ENCODE measurements at regions not wholly inside any gene's neighbourhood (a gene's known extent, or its start where the extent isn't known, plus 50 kb on each side); places are given as distances from the start of the nearest gene placed in this dataset.

DNA sequence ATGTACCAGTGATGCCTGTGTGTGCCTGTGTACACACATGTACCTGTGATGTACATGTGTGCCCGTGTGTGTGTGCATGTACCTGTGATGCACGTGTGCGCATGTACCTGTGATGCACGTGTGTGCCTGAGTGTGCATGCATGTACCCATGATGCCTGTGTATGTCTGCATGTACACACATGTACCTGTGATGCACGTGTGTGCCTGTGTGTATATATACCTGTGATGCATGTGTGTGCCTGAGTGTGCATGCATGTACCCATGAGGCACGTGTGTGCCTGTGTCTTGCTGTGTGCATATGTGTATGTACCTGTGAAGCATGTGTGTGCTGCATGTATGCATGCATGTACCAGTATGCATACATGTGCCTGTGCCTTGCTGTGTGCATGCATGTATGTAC lies 419.0 kb downstream of the IRX2 start:
- no peak for DNase-seq (ENCODE audit: low spot score)

- no peak for DNase-seq (ENCODE audit: low spot score)
Observed at GRCh38 chr5:2330325-2331130, 420.9 kb downstream of the IRX2 start.

DNA sequence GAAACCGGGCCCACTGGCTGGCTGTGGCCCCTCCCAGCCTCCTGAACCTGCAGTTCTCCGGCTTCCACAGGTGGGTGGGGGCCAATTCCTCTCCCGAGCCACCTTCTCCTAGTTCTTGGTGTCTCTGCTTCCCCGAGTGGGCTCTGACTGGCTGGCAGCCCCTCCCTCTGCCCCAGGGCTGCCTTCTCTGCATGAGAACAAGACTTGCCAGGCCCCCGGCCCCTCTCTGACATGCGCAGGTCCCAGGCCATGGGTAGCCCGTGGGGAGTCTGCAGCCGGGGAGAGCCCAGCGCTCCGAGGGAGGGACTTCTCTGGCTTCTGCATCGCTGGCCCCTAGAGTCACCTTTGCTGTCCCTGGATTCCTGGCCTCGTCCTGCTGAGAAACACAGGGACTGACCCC lies 421.7 kb downstream of the IRX2 start:
- no peak for DNase-seq (ENCODE audit: low spot score)

DNA sequence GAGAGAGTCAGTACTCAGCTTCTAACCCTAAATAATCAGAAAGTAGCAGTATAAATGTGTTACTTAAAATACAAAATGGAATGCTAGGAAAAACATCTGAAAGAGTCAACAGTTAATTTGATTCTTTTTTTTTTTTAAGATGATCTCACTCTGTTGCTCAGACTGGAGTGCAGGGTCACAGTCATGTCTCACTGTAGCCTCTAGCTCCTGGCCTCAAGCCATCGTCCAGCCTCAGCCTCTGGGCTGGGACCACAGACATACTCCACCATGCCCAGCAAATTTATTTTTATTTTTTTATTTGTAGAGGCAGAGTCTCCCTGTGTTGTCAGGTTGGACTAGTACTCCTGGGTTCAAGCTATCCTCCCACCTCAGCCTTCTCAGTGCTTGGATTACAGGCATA lies 424.9 kb downstream of the IRX2 start:
- no peak for DNase-seq (ENCODE audit: low spot score)

DNA sequence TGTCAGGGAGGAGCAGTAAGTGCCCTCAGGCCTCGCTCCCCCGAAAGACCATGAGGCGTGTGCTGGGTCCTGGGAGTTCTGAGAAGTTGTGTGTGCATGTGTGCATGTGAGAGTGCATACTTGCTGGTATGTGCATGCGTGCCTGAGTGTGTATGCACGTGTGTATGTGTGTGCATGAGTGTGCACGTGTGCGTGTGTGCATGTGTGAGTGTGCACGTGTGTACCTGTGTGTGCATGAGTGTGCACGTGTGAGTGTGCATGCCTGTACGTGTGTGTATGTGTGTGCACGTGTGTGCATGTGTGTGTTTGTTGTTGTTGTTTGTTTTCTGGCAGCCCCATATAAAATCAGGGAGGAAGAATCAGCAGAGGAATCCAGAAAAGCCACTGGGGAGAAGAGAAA lies 426.7 kb downstream of the IRX2 start:
- DNase-seq (ENCODE audit: low spot score), result no peak

DNA sequence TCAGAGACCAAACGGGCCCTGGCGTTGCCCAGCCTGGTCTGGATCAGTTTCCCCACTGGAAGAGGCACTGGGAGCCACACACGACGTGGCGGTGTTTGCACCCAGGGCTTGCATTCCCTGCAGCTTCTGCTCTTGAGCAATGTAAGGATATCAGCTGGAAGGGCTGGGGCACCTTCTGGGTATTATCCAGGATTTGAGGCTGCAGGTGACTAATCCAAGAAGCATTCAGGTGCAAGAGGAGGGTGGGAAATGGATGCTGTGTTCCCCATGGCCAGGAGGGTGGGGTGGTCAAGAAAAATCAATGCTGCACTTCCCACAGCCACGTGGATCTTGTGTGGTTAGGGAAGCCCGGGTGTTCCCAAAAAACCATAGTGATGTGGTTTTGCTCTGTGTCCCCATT lies 430.9 kb downstream of the IRX2 start:
- no peak for DNase-seq (ENCODE audit: low spot score)

DNA sequence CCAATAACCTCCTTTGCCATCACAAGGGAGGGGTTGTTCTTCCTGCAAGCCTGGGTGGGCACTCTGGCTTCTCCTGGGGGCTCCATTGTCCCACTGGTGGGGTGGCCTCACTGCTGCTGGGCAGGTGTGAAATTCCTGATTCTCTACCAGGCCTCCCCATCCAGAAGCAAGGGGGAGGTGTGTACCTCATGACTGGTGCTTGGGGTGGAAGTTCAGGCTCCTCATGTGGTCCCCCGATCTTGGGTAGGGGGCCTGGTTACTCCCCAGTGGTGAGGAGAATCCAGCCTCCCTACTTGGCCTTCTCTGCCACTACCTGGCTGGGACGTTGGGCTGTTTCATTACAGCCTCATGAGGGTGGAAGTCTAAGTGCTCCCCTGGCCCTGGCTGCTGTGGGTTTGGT lies 433.9 kb downstream of the IRX2 start:
- DNase-seq (ENCODE audit: low spot score), result no peak

DNA sequence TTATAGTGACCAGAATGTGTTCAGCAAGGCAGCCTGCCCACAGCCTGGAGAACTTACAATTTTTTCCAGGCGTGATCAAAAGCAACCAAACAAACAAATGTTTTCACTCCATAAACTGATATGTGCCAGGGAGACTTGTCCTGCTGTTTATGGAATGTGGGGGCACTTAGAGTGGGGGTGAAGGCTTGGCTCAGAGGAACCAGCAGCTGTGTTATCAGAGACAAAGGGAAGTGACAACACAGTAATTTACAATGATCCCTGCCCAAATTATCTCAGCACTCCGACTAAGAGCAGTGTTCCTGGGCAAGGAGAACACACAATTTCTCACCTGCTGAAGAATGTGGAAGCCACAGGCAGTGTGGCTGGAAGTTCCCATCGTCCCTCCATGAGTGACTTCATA lies 429.1 kb upstream of the IRX4 start:
- no peak for DNase-seq (ENCODE audit: low spot score)

DNA sequence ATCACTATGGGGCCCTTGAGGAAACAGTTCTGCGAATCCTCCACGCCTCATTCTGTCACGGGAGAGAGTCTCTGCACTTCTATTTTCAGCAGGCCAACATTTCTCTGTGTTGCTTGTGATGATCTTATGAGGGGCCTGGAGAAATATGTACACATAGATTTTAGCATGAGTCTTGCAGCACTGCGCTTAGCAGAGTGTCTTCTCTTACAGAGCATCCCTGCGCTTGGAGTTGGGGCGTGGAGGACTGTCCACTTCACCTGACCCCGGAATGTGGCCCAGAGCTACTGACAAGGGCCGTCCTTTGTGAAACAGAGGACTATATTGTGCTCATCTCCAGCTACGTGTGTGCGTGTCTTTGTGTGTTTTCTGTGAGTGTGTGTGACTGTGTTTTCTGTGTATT lies 428.2 kb upstream of the IRX4 start:
- no peak for DNase-seq (ENCODE audit: low spot score)

DNA sequence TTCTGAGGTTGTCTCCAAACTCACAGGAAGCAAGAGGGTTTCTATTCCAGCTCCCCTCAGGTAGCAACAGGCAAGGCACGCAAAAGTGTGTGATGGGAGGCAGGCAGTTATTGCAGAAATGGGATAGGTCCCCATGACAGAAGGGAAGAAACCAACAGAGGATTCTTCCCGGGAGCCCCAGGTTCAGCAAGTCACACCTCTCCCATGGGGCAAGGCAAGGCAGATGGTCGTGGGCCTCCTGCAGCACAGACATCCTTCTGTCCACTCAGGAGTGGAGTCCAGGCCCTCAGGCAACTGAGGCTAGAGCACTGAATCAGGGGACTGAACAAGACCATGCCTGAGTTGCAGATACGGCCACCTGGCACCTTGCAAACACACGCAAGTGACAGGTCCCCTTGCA lies 424.9 kb upstream of the IRX4 start:
- no peak for DNase-seq (ENCODE audit: low spot score)

DNA sequence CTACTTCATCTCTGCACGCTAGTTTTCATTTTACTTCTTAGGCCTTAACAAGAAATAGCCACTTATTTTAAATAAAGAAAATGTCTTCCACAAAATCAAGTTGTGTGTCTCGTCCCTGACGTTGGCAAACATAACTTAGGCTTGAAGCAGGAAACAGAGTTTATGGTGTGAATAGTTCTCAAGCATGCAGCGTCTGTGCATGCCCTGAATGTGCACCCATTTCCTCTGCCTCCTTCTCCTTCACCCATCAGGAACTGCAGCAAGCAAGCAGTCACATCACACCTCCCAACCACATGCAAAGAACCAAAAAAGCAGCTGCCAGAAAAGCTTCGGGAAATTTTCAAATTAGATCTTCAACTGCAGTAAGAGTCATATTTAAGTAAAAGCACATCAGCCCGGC lies 424.0 kb upstream of the IRX4 start:
- no peak for DNase-seq (ENCODE audit: low spot score)

GRCh38 chr5:2303431-2304100 lies 420.8 kb upstream of the IRX4 start:
- no peak for DNase-seq (ENCODE audit: low spot score)

DNA sequence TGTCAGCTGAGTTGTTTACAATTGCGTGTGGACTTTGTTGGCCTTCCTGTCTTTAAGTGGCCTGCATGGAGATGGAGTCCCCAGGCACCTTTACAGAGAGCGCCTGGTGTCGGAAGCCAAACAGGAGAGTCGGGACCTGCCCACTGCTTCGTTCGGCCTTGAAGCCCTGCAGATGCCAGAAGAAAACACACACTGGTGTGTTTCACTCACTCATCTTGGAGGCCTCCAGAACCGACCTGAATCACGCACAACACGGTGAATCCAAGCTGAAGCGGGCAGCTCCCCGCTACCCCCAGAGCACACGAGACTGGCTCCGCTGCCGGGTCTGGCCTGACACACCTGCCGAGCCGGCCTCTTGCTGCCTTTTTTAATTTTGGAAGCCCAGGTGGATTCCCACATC lies 419.4 kb upstream of the IRX4 start:
- no peak for DNase-seq (ENCODE audit: low spot score)

GRCh38 chr5:2300861-2301574 lies 418.3 kb upstream of the IRX4 start:
- no peak for DNase-seq (ENCODE audit: low spot score)

DNA sequence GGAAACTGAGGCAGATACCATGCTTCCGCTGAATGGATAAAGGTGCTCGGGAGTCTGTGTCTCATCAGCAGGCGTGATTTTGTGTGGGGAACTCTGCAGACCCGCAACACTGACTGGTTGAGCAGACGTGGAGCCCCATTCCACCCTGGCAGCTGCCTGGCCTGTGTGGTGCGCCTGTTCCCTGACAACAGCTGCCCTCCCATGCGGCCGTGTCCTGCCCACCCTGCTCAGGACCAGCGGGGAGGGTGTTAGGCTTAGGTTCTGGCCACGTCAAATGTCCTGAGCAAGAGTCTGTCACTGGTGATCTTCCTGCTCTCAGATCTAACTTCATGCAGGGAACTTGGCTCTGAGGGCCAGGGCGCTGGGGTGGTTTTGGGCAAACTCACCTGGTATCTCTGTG lies 417.7 kb upstream of the IRX4 start:
- DNase-seq (ENCODE audit: low spot score), result no peak

DNA sequence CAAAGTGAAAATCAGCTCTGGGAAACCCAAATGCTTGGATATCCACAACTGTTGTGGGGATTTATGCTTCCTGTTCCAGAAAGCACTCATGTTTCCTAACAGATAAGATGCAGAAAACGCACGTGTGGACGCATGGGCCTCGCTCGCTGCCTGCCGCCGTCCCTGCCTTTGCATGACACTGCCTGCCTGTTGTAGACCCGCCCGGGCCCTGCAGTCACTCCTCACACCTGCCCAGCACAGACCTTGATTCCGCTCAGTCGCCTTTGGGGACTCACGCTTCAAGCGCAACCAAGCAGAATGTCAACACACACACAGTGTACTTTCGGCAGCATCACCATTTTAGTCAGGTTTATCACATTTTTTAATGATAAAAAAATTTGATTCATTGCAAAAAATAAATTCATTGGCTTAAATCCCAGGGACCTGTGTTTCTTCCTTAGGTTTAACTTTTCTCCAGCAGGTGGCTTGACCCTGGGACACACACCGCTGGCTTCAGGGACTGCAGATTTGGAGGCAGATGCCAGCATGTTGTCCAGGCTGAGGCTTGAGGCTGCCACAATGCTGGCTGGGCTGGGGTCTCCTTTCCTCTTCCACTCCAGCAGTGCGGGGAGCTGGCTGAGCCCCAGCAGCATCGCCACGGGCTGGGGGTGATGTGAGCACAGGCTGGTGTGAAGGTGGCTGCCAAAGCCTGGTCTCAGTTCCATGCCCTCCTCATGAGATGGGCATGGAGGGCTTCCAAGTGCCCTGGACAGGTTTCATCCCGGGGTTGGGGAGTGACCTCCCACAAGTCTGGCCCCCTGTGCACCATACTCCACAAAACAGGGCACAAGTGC lies 416.9 kb upstream of the IRX4 start:
- DNase-seq (ENCODE audit: low spot score), result no peak

- no peak for DNase-seq (ENCODE audit: low spot score)
Observed at GRCh38 chr5:2298781-2299180, 416.1 kb upstream of the IRX4 start.

- no peak for DNase-seq (ENCODE audit: low spot score)
Observed at GRCh38 chr5:2297991-2298390, 415.3 kb upstream of the IRX4 start.

DNA sequence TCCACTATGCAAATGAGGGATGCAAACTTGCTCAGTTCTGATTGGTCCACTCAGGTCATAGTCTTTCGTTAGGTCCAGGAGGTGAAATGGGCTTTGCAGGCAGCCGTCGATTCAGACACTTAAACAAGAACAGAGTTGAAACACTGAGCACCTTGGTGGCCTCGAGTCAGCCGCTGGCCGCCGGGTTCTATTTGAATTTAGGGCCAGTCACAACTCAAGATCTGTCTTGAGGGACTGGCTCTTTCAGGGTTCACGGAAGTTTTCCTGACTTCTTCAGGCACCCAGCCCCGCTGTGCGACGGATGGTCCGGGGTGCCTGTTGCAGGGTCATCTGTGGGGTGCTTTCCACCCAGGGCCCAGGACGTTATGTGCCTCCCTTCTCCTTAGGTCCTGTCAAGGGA lies 412.8 kb upstream of the IRX4 start:
- DNase-seq (ENCODE audit: low spot score), result no peak

DNA sequence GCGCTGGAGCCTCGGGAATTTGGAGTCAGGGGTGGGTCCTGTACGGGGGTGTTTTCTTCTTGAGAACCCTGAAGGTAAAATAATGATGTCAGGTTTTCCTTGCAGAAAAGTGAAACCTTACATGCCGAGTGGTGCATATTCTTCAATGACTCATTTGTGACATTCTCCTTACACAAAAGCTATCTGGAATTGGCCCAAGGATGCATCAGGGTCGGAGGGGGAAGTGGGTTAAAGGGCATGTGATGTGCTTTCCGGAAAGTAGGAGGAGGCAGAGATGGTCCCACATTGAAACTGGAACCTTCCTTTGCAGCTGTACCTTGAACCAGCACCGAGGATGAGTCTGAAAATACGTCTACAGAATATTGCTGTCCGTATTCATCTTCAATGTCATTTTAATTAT lies 411.2 kb upstream of the IRX4 start:
- DNase-seq (ENCODE audit: low spot score), result no peak

- no peak for DNase-seq (ENCODE audit: low spot score)
Observed at GRCh38 chr5:2291146-2291840, 408.6 kb upstream of the IRX4 start.

DNA sequence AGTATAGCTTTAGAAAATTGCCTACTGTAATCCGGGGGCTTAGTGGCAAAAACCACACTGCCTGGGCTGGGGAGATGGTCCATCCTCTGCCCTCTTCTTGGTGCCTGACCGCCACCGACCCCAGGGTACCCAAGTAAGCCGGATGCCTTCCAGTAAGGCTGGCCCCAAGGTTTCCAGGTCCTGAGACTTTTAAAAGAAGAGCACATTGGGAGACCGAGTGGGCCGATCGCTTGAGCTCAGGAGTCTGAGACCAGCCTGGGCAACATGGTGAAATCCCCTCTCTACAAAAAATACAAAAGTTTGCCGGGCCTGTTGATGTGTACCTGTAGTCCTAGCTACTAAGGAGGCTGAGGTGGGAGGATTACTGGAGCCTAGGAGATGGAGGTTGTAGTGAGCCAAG lies 406.7 kb upstream of the IRX4 start:
- no peak for DNase-seq (ENCODE audit: low spot score)
